Activated T-cell treated with anti-CD3 and anti-CD28 coated beads, Interleukin-2, amount 50 U/mL, for 24 hours (primary cell): ENCODE measurements at regions not wholly inside any gene's neighbourhood (a gene's known extent, or its start where the extent isn't known, plus 50 kb on each side); places are given as distances from the start of the nearest gene placed in this dataset.

Experiments
- DNase-seq: peaks from one replicate; pipeline ENCODE4 v3.0.0-alpha.2; 2020
- H3K27ac Mint-ChIP-seq: 2 replicates; pipeline ENCODE4 v1.8.0; 2020; ENCODE audit warnings: mild to moderate bottlenecking, mixed read lengths
- H3K27me3 Mint-ChIP-seq: 2 replicates; pipeline ENCODE4 v1.8.0; 2020; ENCODE audit warnings: mixed read lengths
- H3K36me3 Mint-ChIP-seq: 2 replicates; pipeline ENCODE4 v1.8.0; 2020; ENCODE audit warnings: low read depth, mixed read lengths
- H3K4me1 Mint-ChIP-seq: 2 replicates; pipeline ENCODE4 v1.8.0; 2020; ENCODE audit warnings: low read depth, mixed read lengths
- H3K4me3 Mint-ChIP-seq: 2 replicates; pipeline ENCODE4 v1.8.0; 2020; ENCODE audit warnings: mild to moderate bottlenecking, moderate library complexity, mixed read lengths
- H3K9me3 Mint-ChIP-seq: 2 replicates; pipeline ENCODE4 v1.8.0; 2020; ENCODE audit warnings: mixed read lengths

GRCh38 chr14:32011225-32011624 is 65.9 kb upstream of the ARHGAP5 start:
- Mint-ChIP-seq H3K27ac (no peak overlapping the region), H3K27me3 (peaks cover 5% of the 10 kb centered on the region), H3K4me3 (no peak overlapping the region), H3K36me3 (no peaks in the 10 kb centered on the region), H3K9me3 (no peaks in the 10 kb centered on the region), H3K4me1 (peaks cover 3% of the 10 kb centered on the region)
- no peak for DNase-seq

GRCh38 chr14:32012062-32012461 is 65.0 kb upstream of the ARHGAP5 start:
- DNase-seq, result no peak
- no peaks in the 10 kb centered on the region for H3K4me1 Mint-ChIP-seq
- no peaks in the 10 kb centered on the region for H3K36me3 Mint-ChIP-seq
- H3K27ac Mint-ChIP-seq, result no peak overlapping the region
- H3K4me3 Mint-ChIP-seq, result no peak overlapping the region
- H3K27me3 Mint-ChIP-seq, result peaks cover 5% of the 10 kb centered on the region
- H3K9me3 Mint-ChIP-seq, result no peaks in the 10 kb centered on the region

- Mint-ChIP-seq H3K9me3 (no peaks in the 10 kb centered on the region), H3K4me1 (no peaks in the 10 kb centered on the region), H3K4me3 (no peak overlapping the region), H3K36me3 (no peaks in the 10 kb centered on the region), H3K27ac (no peak overlapping the region), H3K27me3 (peaks cover 5% of the 10 kb centered on the region)
- no peak for DNase-seq
These were observed 64.5 kb upstream of the ARHGAP5 start for GRCh38 chr14:32012571-32012970.

GRCh38 chr14:32013083-32013482 is 64.0 kb upstream of the ARHGAP5 start:
- peaks cover 5% of the 10 kb centered on the region for H3K27me3 Mint-ChIP-seq
- H3K4me1 Mint-ChIP-seq, result no peaks in the 10 kb centered on the region
- no peak for DNase-seq
- no peaks in the 10 kb centered on the region for H3K9me3 Mint-ChIP-seq
- H3K36me3 Mint-ChIP-seq, result no peaks in the 10 kb centered on the region
- H3K27ac Mint-ChIP-seq, result no peak overlapping the region
- H3K4me3 Mint-ChIP-seq, result no peak overlapping the region

GRCh38 chr14:32014057-32014456 is 63.0 kb upstream of the ARHGAP5 start:
- Mint-ChIP-seq H3K9me3 (no peaks in the 10 kb centered on the region), H3K27me3 (peaks cover 5% of the 10 kb centered on the region), H3K4me3 (no peak overlapping the region), H3K27ac (no peak overlapping the region), H3K4me1 (no peaks in the 10 kb centered on the region), H3K36me3 (no peaks in the 10 kb centered on the region)
- DNase-seq, result no peak

- H3K9me3 Mint-ChIP-seq, result no peaks in the 10 kb centered on the region
These were observed 62.6 kb upstream of the ARHGAP5 start for GRCh38 chr14:32014498-32014897.

GRCh38 chr14:32015166-32015565 is 61.9 kb upstream of the ARHGAP5 start:
- Mint-ChIP-seq H3K4me3 (no peak overlapping the region), H3K27ac (no peak overlapping the region), H3K27me3 (peaks cover 5% of the 10 kb centered on the region), H3K9me3 (no peaks in the 10 kb centered on the region), H3K4me1 (no peaks in the 10 kb centered on the region), H3K36me3 (no peaks in the 10 kb centered on the region)
- no peak for DNase-seq

More at GRCh38 chr14:32014498-32014897, 62.6 kb upstream of the ARHGAP5 start:
- no peak for DNase-seq
- Mint-ChIP-seq H3K4me1 (no peaks in the 10 kb centered on the region), H3K27me3 (peaks cover 5% of the 10 kb centered on the region), H3K36me3 (no peaks in the 10 kb centered on the region), H3K27ac (no peak overlapping the region), H3K4me3 (no peak overlapping the region)

GRCh38 chr14:32017587-32017986 is 59.5 kb upstream of the ARHGAP5 start:
- no peaks in the 10 kb centered on the region for H3K4me1 Mint-ChIP-seq
- H3K27ac Mint-ChIP-seq, result no peak overlapping the region
- H3K9me3 Mint-ChIP-seq, result no peaks in the 10 kb centered on the region
- H3K27me3 Mint-ChIP-seq, result peaks cover 2% of the 10 kb centered on the region
- no peak overlapping the region for H3K4me3 Mint-ChIP-seq
- H3K36me3 Mint-ChIP-seq, result no peaks in the 10 kb centered on the region
- no peak for DNase-seq

- Mint-ChIP-seq H3K27ac (no peak overlapping the region), H3K4me1 (no peaks in the 10 kb centered on the region), H3K9me3 (no peaks in the 10 kb centered on the region), H3K27me3 (no peaks in the 10 kb centered on the region), H3K36me3 (no peaks in the 10 kb centered on the region), H3K4me3 (no peak overlapping the region)
- DNase-seq, result no peak
These were observed 58.6 kb upstream of the ARHGAP5 start for GRCh38 chr14:32018391-32019092.

- H3K4me3 Mint-ChIP-seq, result no peak overlapping the region
- no peak overlapping the region for H3K27ac Mint-ChIP-seq
- H3K4me1 Mint-ChIP-seq, result no peaks in the 10 kb centered on the region
- H3K36me3 Mint-ChIP-seq, result no peaks in the 10 kb centered on the region
- no peaks in the 10 kb centered on the region for H3K9me3 Mint-ChIP-seq
- H3K27me3 Mint-ChIP-seq, result no peaks in the 10 kb centered on the region
- DNase-seq, result no peak
These were observed 57.8 kb upstream of the ARHGAP5 start for GRCh38 chr14:32019276-32019675.

- no peak overlapping the region for H3K27ac Mint-ChIP-seq
- DNase-seq, result no peak
- no peaks in the 10 kb centered on the region for H3K36me3 Mint-ChIP-seq
- H3K4me1 Mint-ChIP-seq, result no peaks in the 10 kb centered on the region
- H3K4me3 Mint-ChIP-seq, result no peak overlapping the region
- H3K27me3 Mint-ChIP-seq, result peaks cover 4% of the 10 kb centered on the region
- no peaks in the 10 kb centered on the region for H3K9me3 Mint-ChIP-seq
These were observed 56.2 kb upstream of the ARHGAP5 start for GRCh38 chr14:32020882-32021281.

GRCh38 chr14:32021341-32021740 is 55.8 kb upstream of the ARHGAP5 start:
- no peak overlapping the region for H3K27ac Mint-ChIP-seq
- H3K4me3 Mint-ChIP-seq, result no peak overlapping the region
- no peaks in the 10 kb centered on the region for H3K36me3 Mint-ChIP-seq
- H3K9me3 Mint-ChIP-seq, result no peaks in the 10 kb centered on the region
- no peak for DNase-seq
- H3K27me3 Mint-ChIP-seq, result peaks cover 9% of the 10 kb centered on the region
- H3K4me1 Mint-ChIP-seq, result no peaks in the 10 kb centered on the region

- DNase-seq, result no peak
- Mint-ChIP-seq H3K36me3 (no peaks in the 10 kb centered on the region), H3K4me1 (no peaks in the 10 kb centered on the region), H3K27ac (no peak overlapping the region), H3K27me3 (peaks cover 14% of the 10 kb centered on the region), H3K4me3 (no peak overlapping the region), H3K9me3 (no peaks in the 10 kb centered on the region)
These were observed 54.6 kb upstream of the ARHGAP5 start for GRCh38 chr14:32022525-32022924.

- Mint-ChIP-seq H3K9me3 (no peaks in the 10 kb centered on the region), H3K4me1 (no peaks in the 10 kb centered on the region), H3K36me3 (no peaks in the 10 kb centered on the region), H3K27ac (no peak overlapping the region), H3K27me3 (peaks cover 14% of the 10 kb centered on the region), H3K4me3 (no peak overlapping the region)
- no peak for DNase-seq
These were observed 54.1 kb upstream of the ARHGAP5 start for GRCh38 chr14:32022938-32023466.

- Mint-ChIP-seq H3K9me3 (no peaks in the 10 kb centered on the region), H3K27me3 (peaks cover 14% of the 10 kb centered on the region), H3K4me1 (no peaks in the 10 kb centered on the region), H3K4me3 (no peak overlapping the region), H3K27ac (no peak overlapping the region), H3K36me3 (no peaks in the 10 kb centered on the region)
- DNase-seq, result no peak
These were observed 53.6 kb upstream of the ARHGAP5 start for GRCh38 chr14:32023540-32023939.
